ENCODE measurements at regions not wholly inside any gene's neighbourhood (a gene's known extent, or its start where the extent isn't known, plus 50 kb on each side); places are given as distances from the start of the nearest gene placed in this dataset.
"Not testable (repeated sequence)": the region's sequence is repeated elsewhere in the genome, so short reads cannot be mapped to it uniquely, and the experiment has no call there.

DNA sequence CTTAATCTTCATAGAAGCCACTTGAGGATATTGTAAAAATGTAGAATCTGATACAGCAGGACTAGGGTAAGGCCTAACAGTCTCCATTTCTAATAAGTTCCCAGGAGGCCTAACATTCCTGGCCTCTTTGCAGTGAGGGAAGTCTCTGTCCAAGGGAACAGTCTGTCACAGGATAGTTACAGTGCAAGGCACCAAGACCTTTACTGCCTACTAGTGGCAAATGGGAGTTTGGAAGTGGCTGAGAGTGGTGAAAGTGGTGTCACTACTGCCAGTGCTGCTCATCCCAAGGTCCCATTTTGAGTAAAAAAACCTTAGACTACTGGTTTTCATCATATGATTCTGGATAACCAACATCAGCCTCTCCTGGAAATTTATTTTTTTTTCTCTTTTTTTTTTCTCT, 619.5 kb upstream of the SEMA3D start:
- TF ChIP-seq, protein P1, sequence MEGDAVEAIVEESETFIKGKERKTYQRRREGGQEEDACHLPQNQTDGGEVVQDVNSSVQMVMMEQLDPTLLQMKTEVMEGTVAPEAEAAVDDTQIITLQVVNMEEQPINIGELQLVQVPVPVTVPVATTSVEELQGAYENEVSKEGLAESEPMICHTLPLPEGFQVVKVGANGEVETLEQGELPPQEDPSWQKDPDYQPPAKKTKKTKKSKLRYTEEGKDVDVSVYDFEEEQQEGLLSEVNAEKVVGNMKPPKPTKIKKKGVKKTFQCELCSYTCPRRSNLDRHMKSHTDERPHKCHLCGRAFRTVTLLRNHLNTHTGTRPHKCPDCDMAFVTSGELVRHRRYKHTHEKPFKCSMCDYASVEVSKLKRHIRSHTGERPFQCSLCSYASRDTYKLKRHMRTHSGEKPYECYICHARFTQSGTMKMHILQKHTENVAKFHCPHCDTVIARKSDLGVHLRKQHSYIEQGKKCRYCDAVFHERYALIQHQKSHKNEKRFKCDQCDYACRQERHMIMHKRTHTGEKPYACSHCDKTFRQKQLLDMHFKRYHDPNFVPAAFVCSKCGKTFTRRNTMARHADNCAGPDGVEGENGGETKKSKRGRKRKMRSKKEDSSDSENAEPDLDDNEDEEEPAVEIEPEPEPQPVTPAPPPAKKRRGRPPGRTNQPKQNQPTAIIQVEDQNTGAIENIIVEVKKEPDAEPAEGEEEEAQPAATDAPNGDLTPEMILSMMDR (IDR thresholded peaks at IDR 0.05) = no peak
- Histone ChIP-seq H3K27me3 (no peaks in the 10 kb centered on the region), H3K4me3 (no peak overlapping the region), H3K9me3 (no peaks in the 10 kb centered on the region), H3K36me3 (no peaks in the 10 kb centered on the region), H3K27ac (no peak overlapping the region), H3K4me1 (no peaks in the 10 kb centered on the region)
- DNase-seq (ENCODE audit: low spot score) = no peak

DNA sequence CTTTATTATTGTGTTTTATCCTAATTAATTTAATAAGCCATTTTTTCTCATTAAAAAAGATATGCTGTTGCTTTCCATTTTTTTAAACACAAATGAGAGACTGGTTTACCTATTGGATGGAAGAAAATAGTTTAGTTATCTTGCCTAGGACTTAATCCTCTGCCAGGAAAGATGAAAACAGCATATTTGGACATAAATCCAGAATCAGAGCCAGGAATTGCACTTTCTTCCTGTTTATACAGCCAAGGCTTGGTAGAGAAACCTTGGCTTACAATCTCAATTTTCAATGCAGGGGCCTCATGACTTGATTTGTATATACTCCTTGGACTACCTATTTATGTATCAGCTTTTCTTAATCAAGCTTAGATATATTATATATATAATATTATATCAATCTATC, 618.8 kb upstream of the SEMA3D start:
- DNase-seq (ENCODE audit: low spot score) = no peak
- Histone ChIP-seq H3K4me1 (no peaks in the 10 kb centered on the region), H3K27me3 (no peaks in the 10 kb centered on the region), H3K4me3 (no peak overlapping the region), H3K27ac (no peak overlapping the region), H3K9me3 (no peaks in the 10 kb centered on the region), H3K36me3 (no peaks in the 10 kb centered on the region)
- TF ChIP-seq, protein P1 (IDR thresholded peaks at IDR 0.05) = no peak

DNA sequence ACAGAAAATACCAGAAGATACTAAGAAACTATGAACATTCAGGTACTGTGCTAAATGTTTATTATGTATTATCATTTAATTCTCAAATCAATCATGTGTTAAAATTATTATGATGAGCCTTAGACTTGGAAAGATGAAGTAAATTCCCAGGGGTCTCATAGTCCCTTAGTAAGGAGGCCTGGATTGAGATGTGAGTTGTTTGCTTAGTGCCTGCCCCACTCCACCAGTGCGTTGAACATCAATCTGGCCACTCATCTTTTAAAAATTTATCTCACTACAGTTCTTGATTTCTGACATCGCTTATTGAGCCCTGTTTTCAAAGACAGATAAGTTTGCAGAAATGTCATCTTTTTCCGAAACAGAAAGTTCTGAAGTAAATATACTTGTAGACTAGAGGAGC, 618.4 kb upstream of the SEMA3D start:
- Histone ChIP-seq H3K36me3 (no peaks in the 10 kb centered on the region), H3K4me1 (no peaks in the 10 kb centered on the region), H3K9me3 (no peaks in the 10 kb centered on the region), H3K27me3 (no peaks in the 10 kb centered on the region), H3K27ac (no peak overlapping the region), H3K4me3 (no peak overlapping the region)
- TF ChIP-seq, protein P1 (IDR thresholded peaks at IDR 0.05) = no peak
- DNase-seq (ENCODE audit: low spot score) = no peak

DNA sequence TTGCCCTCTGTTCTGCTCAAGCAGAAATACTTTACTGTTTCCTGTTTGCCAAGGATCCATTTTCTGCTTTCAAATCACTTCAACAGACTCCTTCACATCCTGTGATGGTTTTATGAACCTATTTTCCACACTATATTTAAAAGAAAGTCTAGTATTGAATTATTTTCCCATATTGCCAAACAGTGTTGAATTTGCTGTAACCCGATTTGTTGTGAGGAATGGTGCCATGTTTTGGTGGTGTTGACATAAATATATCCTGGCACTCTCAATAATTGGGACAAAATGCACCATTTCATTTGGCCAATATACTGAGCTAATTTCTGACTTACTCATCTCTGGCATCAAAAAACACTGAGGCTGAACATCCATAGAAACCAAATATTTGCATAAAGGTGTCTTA, 615.4 kb upstream of the SEMA3D start:
- TF ChIP-seq, protein P1 (IDR thresholded peaks at IDR 0.05) = no peak

DNA sequence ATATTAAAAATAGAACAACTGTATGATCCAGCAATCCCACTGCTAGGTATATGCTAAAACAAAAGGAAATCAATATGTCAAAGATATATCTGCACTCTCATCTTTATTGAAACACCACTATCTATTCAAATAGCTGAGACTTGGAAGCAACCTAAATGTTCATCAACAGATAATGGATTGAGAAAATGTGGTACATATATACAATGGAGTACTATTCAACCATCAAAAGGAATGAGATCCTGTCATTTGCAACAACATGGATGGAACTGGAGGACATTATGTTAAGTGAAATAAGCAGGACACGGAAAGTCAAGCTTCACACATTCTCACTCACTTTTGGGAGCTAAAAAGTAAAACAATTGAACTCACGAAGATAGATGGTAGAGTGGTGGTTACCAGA, 610.1 kb upstream of the SEMA3D start:
- H3K27ac ChIP-seq = no peak overlapping the region
- TF ChIP-seq, protein P1 (IDR thresholded peaks at IDR 0.05) = no peak
- H3K27me3 ChIP-seq = no peaks in the 10 kb centered on the region
- no peak overlapping the region for H3K4me3 ChIP-seq
- DNase-seq (ENCODE audit: low spot score) = no peak
- H3K36me3 ChIP-seq = no peaks in the 10 kb centered on the region
- no peaks in the 10 kb centered on the region for H3K9me3 ChIP-seq
- no peaks in the 10 kb centered on the region for H3K4me1 ChIP-seq

More for the DNA sequence above, 615.4 kb upstream of the SEMA3D start:
- Histone ChIP-seq H3K36me3 (no peaks in the 10 kb centered on the region), H3K4me3 (no peak overlapping the region), H3K27me3 (no peaks in the 10 kb centered on the region), H3K27ac (no peak overlapping the region), H3K9me3 (no peaks in the 10 kb centered on the region), H3K4me1 (no peaks in the 10 kb centered on the region)
- no peak for DNase-seq (ENCODE audit: low spot score)

DNA sequence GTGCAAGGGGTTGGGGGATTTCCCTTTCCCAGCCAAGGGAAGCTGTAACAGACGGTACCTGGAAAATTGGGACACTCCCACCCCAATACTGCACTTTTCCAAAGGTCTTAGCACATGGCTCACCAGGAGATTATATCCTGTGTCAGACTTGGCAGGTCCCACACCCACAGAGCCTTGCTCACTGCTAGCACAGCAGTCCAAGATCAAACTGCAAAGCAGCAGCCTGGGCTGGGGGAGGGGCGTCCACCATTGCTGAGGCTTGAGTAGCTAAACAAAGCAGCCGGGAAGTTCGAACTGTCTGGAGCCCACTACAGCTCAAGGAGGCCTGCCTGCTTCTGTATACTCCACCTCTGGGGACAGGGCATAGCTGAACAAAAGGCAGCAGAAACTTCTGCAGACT, 604.2 kb upstream of the SEMA3D start:
- not testable (repeated sequence) for DNase-seq (ENCODE audit: low spot score); H3K4me3 ChIP-seq; H3K4me1 ChIP-seq; H3K9me3 ChIP-seq; H3K36me3 ChIP-seq; H3K27me3 ChIP-seq; H3K27ac ChIP-seq
